ENCODE measurements at regions not wholly inside any gene's neighbourhood (a gene's known extent, or its start where the extent isn't known, plus 50 kb on each side); places are given as distances from the start of the nearest gene placed in this dataset.
"Not testable (repeated sequence)": the region's sequence is repeated elsewhere in the genome, so short reads cannot be mapped to it uniquely, and the experiment has no call there.

- DNase-seq: no peak
Observed at GRCh38 chr3:88291486-88291885, 141.7 kb downstream of the C3orf38 start.

GRCh38 chr3:88298189-88298588, 148.4 kb downstream of the C3orf38 start:
- DNase-seq: no peak

- no peak for DNase-seq
Observed at GRCh38 chr3:88301273-88301995, 151.7 kb downstream of the C3orf38 start.

- no peak for DNase-seq
Observed at GRCh38 chr3:88301996-88302393, 152.2 kb downstream of the C3orf38 start.

- not testable (repeated sequence) for DNase-seq
Observed at GRCh38 chr3:88303331-88303904, 153.7 kb downstream of the C3orf38 start.

GRCh38 chr3:88307666-88308065, 157.9 kb downstream of the C3orf38 start:
- DNase-seq: no peak

- peak in 1 of 2 donors; percentile 8 for DNase-seq
Observed at GRCh38 chr3:88311826-88312225, 162.1 kb downstream of the C3orf38 start.

- no peak for DNase-seq
Observed at GRCh38 chr3:88312256-88312655, 162.5 kb downstream of the C3orf38 start.

- DNase-seq: no peak
Observed at GRCh38 chr3:88318067-88318466, 168.3 kb downstream of the C3orf38 start.

GRCh38 chr3:88321363-88322050, 171.7 kb downstream of the C3orf38 start:
- no peak for DNase-seq

GRCh38 chr3:88324788-88325187, 175.0 kb downstream of the C3orf38 start:
- no peak for DNase-seq

GRCh38 chr3:88334187-88334868, 184.6 kb downstream of the C3orf38 start:
- no peak for DNase-seq

GRCh38 chr3:88336894-88337293, 187.1 kb downstream of the C3orf38 start:
- no peak for DNase-seq

GRCh38 chr3:88343264-88343663, 193.5 kb downstream of the C3orf38 start:
- no peak for DNase-seq

GRCh38 chr3:88346643-88347042, 196.9 kb downstream of the C3orf38 start:
- DNase-seq: no peak

- no peak for DNase-seq
Observed at GRCh38 chr3:88362428-88362827, 212.7 kb downstream of the C3orf38 start.

- DNase-seq: peak; percentile 30 to 47
Observed at GRCh38 chr3:88364926-88365325, 215.2 kb downstream of the C3orf38 start.

- no peak for DNase-seq
Observed at GRCh38 chr3:88369337-88369736, 219.6 kb downstream of the C3orf38 start.

- DNase-seq: no peak
Observed at GRCh38 chr3:88369767-88370166, 220.0 kb downstream of the C3orf38 start.

GRCh38 chr3:88385090-88385489, 235.3 kb downstream of the C3orf38 start:
- DNase-seq: no peak

GRCh38 chr3:88398581-88398980, 248.8 kb downstream of the C3orf38 start:
- DNase-seq: no peak

- DNase-seq: no peak
Observed at GRCh38 chr3:88403319-88403718, 253.6 kb downstream of the C3orf38 start.

- DNase-seq: no peak
Observed at GRCh38 chr3:88408097-88408496, 258.3 kb downstream of the C3orf38 start.

Data from right lung (tissue), 2 donors.